ENCODE measurements at regions not wholly inside any gene's neighbourhood (a gene's known extent, or its start where the extent isn't known, plus 50 kb on each side); places are given as distances from the start of the nearest gene placed in this dataset.

GRCh38 chr15:31782016-31782783 lies 248.1 kb upstream of the CHRNA7 start:
- no peak for DNase-seq

- DNase-seq, result no peak
Measured at GRCh38 chr15:31782951-31783350, 247.4 kb upstream of the CHRNA7 start.

GRCh38 chr15:31786360-31786759 lies 244.0 kb upstream of the CHRNA7 start:
- DNase-seq, result no peak

- DNase-seq, result no peak
Measured at GRCh38 chr15:31788104-31788503, 242.2 kb upstream of the CHRNA7 start.

- DNase-seq, result no peak
Measured at GRCh38 chr15:31792611-31793199, 237.6 kb upstream of the CHRNA7 start.

GRCh38 chr15:31799319-31799714 lies 231.0 kb upstream of the CHRNA7 start:
- no peak for DNase-seq

- DNase-seq, result no peak
Measured at GRCh38 chr15:31799715-31800321, 230.5 kb upstream of the CHRNA7 start.

- DNase-seq, result no peak
Measured at GRCh38 chr15:31801152-31801551, 229.2 kb upstream of the CHRNA7 start.

GRCh38 chr15:31802761-31803160 lies 227.6 kb upstream of the CHRNA7 start:
- no peak for DNase-seq

GRCh38 chr15:31803388-31803884 lies 226.9 kb upstream of the CHRNA7 start:
- DNase-seq, result no peak

- no peak for DNase-seq
Measured at GRCh38 chr15:31805090-31805662, 225.1 kb upstream of the CHRNA7 start.

- no peak for DNase-seq
Measured at GRCh38 chr15:31806106-31806505, 224.2 kb upstream of the CHRNA7 start.

GRCh38 chr15:31811641-31812040 lies 218.7 kb upstream of the CHRNA7 start:
- no peak for DNase-seq

GRCh38 chr15:31814082-31814481 lies 216.2 kb upstream of the CHRNA7 start:
- no peak for DNase-seq

- no peak for DNase-seq
Measured at GRCh38 chr15:31815411-31816155, 214.7 kb upstream of the CHRNA7 start.

- no peak for DNase-seq
Measured at GRCh38 chr15:31822463-31822862, 207.9 kb upstream of the CHRNA7 start.

- DNase-seq, result no peak
Measured at GRCh38 chr15:31824024-31824423, 206.3 kb upstream of the CHRNA7 start.

- DNase-seq, result no peak
Measured at GRCh38 chr15:31828594-31828993, 201.7 kb upstream of the CHRNA7 start.

GRCh38 chr15:31830591-31830990 lies 199.7 kb upstream of the CHRNA7 start:
- no peak for DNase-seq

GRCh38 chr15:31831596-31831995 lies 198.7 kb upstream of the CHRNA7 start:
- no peak for DNase-seq

GRCh38 chr15:31834654-31835053 lies 195.7 kb upstream of the CHRNA7 start:
- no peak for DNase-seq

- no peak for DNase-seq
Measured at GRCh38 chr15:31839388-31839787, 190.9 kb upstream of the CHRNA7 start.
